Caki2 (cell line): ENCODE measurements at regions not wholly inside any gene's neighbourhood (a gene's known extent, or its start where the extent isn't known, plus 50 kb on each side); places are given as distances from the start of the nearest gene placed in this dataset.
A peak's percentile ranks its signal among the peaks of the same experiment; 100 is the strongest.

Experiments
- DNase-seq: peaks from one replicate; pipeline ENCODE4 v3.0.0-alpha.2; 2015; ENCODE audit warnings: low read depth
- in situ Hi-C: cut with HindIII; loops from 2 replicates; pipeline ENCODE4 v1.10.0; 2016; ENCODE audit warnings: low sequenced_read_pairs, low pct_unique_long_range_greater_than_20kb, mixed read lengths

- in situ Hi-C loops: no loop called here
- DNase-seq: no peak
These were observed 185.2 kb downstream of the ADAM29 start for GRCh38 chr4:175103403-175103802.

GRCh38 chr4:175106301-175106700 lies 188.1 kb downstream of the ADAM29 start:
- DNase-seq: no peak
- in situ Hi-C loops: no loop called here

GRCh38 chr4:175109933-175110332 lies 191.8 kb downstream of the ADAM29 start:
- in situ Hi-C loops: no loop called here
- DNase-seq: no peak

GRCh38 chr4:175125410-175126068 lies 207.4 kb downstream of the ADAM29 start:
- in situ Hi-C loops: no loop called here
- DNase-seq: no peak

GRCh38 chr4:175127314-175127713 lies 209.2 kb downstream of the ADAM29 start:
- DNase-seq: peak; percentile 5

GRCh38 chr4:175129797-175130196 lies 211.6 kb downstream of the ADAM29 start:
- in situ Hi-C loops: no loop called here

More at GRCh38 chr4:175127314-175127713, 209.2 kb downstream of the ADAM29 start:
- in situ Hi-C loops: no loop called here

GRCh38 chr4:175139205-175139604 lies 221.0 kb downstream of the ADAM29 start:
- DNase-seq: no peak
- in situ Hi-C loops: no loop called here

More at GRCh38 chr4:175129797-175130196, 211.6 kb downstream of the ADAM29 start:
- DNase-seq: no peak

- in situ Hi-C loops: no loop called here
- DNase-seq: no peak
These were observed 225.0 kb downstream of the ADAM29 start for GRCh38 chr4:175143116-175143515.

GRCh38 chr4:175146799-175147198 lies 228.6 kb downstream of the ADAM29 start:
- DNase-seq: no peak
- in situ Hi-C loops: no loop called here

GRCh38 chr4:175147233-175147632 lies 229.1 kb downstream of the ADAM29 start:
- no peak for DNase-seq
- in situ Hi-C loops: no loop called here

- in situ Hi-C loops: no loop called here
- no peak for DNase-seq
These were observed 247.9 kb downstream of the ADAM29 start for GRCh38 chr4:175166020-175166419.

- in situ Hi-C loops: no loop called here
- no peak for DNase-seq
These were observed 258.6 kb downstream of the ADAM29 start for GRCh38 chr4:175176710-175177109.

GRCh38 chr4:175190654-175191053 lies 272.5 kb downstream of the ADAM29 start:
- in situ Hi-C loops: no loop called here
- DNase-seq: no peak

GRCh38 chr4:175198056-175198455 lies 279.9 kb downstream of the ADAM29 start:
- in situ Hi-C loops: no loop called here
- DNase-seq: no peak

- in situ Hi-C loops: no loop called here
- no peak for DNase-seq
These were observed 297.1 kb downstream of the ADAM29 start for GRCh38 chr4:175215208-175215607.

- DNase-seq: no peak
- in situ Hi-C loops: no loop called here
These were observed 297.5 kb downstream of the ADAM29 start for GRCh38 chr4:175215657-175216056.

GRCh38 chr4:175229154-175229553 lies 311.0 kb downstream of the ADAM29 start:
- in situ Hi-C loops: no loop called here

GRCh38 chr4:175234162-175234561 lies 316.0 kb downstream of the ADAM29 start:
- DNase-seq: no peak
- in situ Hi-C loops: no loop called here

More at GRCh38 chr4:175229154-175229553, 311.0 kb downstream of the ADAM29 start:
- DNase-seq: no peak

GRCh38 chr4:175238827-175239517 lies 320.8 kb downstream of the ADAM29 start:
- in situ Hi-C loops: no loop called here
- no peak for DNase-seq

GRCh38 chr4:175246941-175247340 lies 328.8 kb downstream of the ADAM29 start:
- in situ Hi-C loops: no loop called here
- no peak for DNase-seq
